ENCODE measurements at regions not wholly inside any gene's neighbourhood (a gene's known extent, or its start where the extent isn't known, plus 50 kb on each side); places are given as distances from the start of the nearest gene placed in this dataset.
"Not testable (repeated sequence)": the region's sequence is repeated elsewhere in the genome, so short reads cannot be mapped to it uniquely, and the experiment has no call there.

DNA sequence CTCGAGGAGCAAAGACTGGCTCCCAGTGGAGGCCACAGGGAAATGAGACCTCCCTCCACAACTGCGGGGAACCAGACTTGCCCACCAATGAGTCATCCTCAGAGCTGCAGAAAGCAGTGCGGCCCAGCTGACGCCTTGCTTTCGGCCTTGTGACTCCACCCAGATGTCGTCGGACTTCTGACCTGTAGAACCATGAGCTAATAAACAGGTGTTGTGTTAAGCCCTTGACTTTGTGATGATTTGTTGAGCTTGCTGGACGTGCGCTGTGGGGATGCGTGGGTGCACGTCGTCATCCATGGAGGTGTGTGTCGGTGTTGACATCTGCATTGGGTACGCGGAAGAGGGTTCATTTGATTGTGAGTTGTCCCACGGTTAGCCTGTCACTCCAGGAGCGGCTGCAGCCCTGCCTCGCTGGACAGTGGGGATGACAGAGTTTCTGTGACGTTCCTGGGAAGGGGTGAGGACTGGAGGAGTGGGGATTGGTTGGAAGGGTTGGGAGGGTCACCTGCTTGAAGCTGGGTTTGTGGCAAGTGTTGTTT is 154.1 kb downstream of the SH3BP4 start:
- no peak for DNase-seq (ENCODE audit: low spot score)
- in situ Hi-C loops (cut with HindIII; ENCODE audit: low sequenced_read_pairs), result no loop called here

DNA sequence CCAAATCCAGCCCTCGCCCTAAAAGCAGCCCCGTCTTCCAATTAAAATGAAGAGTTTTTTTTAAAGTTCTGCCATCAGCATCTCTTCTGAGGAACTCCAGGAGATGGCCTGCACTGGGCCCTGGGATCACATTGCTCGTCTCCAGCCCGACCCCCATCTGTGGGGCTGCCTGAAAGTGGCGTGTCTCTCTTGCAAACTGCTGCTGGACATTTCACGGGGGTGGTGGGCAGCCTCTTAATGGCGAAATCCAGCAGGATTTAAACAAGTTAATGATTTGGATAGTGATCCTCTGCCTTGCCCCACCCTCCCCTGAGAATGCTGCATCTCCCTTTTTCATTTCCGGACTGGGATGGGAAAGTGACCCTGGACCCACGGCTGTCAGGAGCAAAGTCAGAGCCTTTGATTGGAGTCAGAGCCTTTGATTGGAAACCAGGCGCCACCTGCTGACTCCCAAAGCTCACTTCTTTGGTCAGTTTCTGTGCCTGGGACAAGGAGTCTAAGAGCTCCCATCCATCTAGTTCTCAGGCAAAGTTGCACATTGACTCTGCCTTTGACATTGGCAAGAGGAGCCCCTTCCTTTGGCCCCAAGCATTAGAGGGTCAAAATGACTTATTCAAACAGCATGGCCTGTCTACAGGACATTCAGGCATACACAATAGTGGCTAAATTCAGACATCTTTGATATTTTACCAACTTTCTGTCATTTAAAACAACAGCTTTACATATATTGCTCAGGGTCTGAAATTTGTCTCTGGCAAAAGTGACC is 155.2 kb downstream of the SH3BP4 start:
- in situ Hi-C loops (cut with HindIII; ENCODE audit: low sequenced_read_pairs), result no loop called here
- DNase-seq (ENCODE audit: low spot score), result peak; percentile 46

DNA sequence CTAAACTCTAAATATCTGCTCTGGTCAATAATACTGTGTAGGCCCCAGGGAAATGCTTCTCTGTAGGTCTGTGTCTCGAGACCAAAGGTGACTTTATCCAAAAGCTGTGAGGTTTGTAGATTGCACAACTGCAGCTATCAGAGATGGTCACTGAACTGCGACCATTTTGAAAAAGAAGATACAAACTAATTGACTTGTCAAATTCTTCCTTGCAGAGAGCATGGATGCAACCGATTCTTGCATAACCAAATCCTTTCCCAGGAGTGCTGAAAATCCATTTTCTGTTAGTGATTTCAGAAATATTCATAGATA is 155.8 kb downstream of the SH3BP4 start:
- in situ Hi-C loops (cut with HindIII; ENCODE audit: low sequenced_read_pairs), result no loop called here

DNA sequence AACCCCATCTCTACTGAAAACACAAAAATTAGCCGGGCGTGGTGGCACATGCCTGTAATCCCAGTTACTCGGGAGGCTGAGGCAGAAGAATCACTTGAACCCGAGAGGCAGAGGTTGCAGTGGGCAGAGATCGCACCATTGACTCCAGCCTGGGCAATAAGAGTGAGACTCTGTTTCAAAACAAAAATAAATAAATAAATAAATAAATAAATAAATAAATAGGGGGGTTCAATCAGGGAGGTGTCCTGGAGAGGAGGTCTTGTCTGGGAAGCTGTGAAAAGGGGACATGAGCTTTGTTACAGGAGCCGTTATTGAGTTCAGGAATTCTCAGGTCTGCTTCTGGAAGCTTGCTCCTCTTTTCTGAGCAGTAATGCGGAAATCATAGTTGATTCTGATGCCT is 157.7 kb downstream of the SH3BP4 start:
- in situ Hi-C loops (cut with HindIII; ENCODE audit: low sequenced_read_pairs); DNase-seq (ENCODE audit: low spot score): not testable (repeated sequence)

More for the DNA sequence above, 155.8 kb downstream of the SH3BP4 start:
- no peak for DNase-seq (ENCODE audit: low spot score)

DNA sequence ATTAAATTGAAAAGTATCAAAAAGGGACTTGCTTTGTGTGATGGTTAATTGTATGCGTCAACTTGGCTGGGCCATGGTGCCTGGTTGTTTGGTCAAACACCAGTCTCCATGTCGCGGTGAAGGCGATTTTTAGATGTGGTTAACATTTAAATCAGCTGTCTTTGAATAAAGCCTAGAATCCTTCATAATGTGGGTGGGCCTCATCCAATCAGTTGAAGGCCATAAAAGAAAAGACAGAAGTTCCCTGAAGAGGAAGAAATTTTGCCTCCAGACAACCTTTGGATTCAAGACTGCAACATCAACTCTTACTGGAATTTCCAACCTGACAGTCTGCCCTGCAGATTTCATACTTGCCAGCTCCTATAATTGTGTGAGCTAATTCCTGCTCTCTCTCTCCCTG is 160.5 kb downstream of the SH3BP4 start:
- in situ Hi-C loops (cut with HindIII; ENCODE audit: low sequenced_read_pairs), result loop anchor here (10.0 kb wide), 1 partner anchor 568 kb away; no protein-coding TSS in a partner anchor

DNA sequence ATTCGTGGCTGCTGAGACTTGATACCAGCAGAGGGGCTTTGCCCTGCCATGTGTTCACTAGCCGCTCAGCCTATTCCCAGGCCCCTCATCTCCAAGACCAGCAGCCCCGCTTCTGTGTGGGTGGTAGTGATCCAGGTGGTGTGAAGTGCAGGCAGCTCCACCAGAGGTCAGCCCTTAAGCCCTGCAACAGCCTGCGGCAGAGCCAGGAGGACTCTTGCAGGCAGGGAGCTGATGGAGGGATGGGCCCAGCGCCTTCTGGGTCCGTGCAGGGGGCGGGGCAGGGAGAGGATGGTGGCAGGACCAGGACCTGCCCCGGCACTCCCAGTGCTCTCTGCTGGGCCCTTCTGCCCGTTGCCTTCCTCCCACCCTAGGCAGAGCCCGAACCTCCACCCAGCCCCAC is 162.0 kb downstream of the SH3BP4 start:
- in situ Hi-C loops (cut with HindIII; ENCODE audit: low sequenced_read_pairs), result loop anchor here (10.0 kb wide), 1 partner anchor 569 kb away; no protein-coding TSS in a partner anchor
- no peak for DNase-seq (ENCODE audit: low spot score)

More for the DNA sequence above, 160.5 kb downstream of the SH3BP4 start:
- DNase-seq (ENCODE audit: low spot score), result no peak

DNA sequence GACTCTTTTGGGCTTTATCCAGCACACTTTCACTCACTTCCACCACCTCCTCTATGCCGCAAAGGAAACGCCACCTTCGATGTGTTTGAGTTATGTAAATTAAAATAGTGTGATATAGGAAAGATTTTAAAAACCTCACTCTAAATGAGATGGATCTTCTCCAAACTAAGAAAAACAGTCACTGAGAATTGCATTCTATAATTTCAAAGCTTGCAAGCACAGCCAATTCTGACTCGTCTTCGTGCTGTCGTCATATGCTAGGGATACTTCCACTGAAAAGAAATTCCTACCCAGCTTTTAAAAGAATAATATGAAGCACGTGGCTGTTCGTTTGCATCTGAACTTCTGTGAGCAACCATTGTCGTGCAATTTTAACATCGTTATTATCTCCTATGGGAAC is 162.5 kb downstream of the SH3BP4 start:
- DNase-seq (ENCODE audit: low spot score), result no peak
- in situ Hi-C loops (cut with HindIII; ENCODE audit: low sequenced_read_pairs), result loop anchor here (10.0 kb wide), 1 partner anchor 569 kb away; no protein-coding TSS in a partner anchor

DNA sequence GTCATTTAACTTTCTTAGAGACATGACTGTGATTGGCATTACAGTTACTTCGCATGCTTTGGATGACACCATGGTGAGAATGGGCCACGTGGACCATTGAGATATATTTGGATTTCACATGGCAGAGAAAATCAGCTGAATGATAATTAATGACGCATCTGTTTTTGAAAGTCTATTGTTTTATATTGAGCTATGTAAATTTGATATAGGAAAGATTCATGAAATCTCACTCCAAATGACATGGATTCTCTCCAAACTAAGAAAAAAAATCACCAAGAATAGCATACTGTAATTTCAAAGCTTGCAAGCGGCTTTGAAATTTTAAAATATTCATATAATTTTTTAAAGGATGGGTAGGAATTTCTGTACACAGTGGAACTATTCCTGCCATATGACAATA is 163.7 kb downstream of the SH3BP4 start:
- in situ Hi-C loops (cut with HindIII; ENCODE audit: low sequenced_read_pairs), result loop anchor here (10.0 kb wide), 1 partner anchor 571 kb away; no protein-coding TSS in a partner anchor

DNA sequence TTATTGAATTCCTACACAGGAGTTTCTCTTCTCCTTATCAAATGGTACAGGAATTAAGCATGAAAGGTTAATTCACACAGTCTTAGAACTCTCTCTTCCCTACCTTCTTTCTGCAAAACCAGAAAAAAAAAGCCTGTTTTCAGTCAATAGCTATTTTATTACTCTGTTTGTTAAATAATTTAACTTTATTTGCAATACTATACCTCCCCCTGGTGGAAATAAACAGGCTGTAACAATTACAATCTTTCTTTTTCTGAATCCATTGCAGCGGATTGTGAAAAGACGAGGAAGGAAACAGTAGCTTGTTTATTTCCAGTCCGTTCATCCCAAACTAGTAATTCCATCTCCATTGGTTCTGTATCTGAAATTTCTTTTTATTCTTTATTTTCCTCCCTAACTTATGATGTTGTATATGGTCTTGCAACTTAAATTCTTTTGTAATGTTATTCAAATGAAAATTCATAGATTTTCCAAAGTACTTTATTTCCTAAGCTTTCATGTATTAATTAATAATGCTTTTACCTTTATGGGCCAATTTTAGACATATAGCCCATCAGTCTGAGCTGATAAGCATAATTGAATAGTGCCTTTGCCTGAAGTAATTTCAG is 165.2 kb downstream of the SH3BP4 start:
- in situ Hi-C loops (cut with HindIII; ENCODE audit: low sequenced_read_pairs), result loop anchor here (10.0 kb wide), 1 partner anchor 572 kb away; no protein-coding TSS in a partner anchor
- peak; percentile 54 for DNase-seq (ENCODE audit: low spot score)

More for the DNA sequence above, 163.7 kb downstream of the SH3BP4 start:
- DNase-seq (ENCODE audit: low spot score), result no peak

DNA sequence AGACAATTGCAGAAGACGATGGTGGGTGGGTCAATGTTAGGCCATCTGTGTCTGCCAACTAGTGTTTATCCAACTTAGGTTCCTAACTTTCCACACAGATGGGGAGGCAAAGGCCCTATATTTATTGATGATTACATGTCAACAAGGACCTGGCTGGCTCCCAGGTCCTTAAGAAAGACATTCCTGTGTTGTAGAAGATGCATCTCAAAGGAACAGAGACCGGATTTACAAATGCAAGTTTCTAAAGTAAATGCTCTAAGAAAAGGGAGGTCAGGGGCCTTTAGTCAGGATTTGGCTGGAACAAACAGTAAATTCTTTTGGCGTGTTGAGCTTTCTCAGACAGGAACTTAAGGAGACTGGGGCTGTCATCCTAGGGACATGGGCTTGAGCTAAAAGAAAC is 175.0 kb downstream of the SH3BP4 start:
- DNase-seq (ENCODE audit: low spot score), result no peak
- in situ Hi-C loops (cut with HindIII; ENCODE audit: low sequenced_read_pairs), result no loop called here

DNA sequence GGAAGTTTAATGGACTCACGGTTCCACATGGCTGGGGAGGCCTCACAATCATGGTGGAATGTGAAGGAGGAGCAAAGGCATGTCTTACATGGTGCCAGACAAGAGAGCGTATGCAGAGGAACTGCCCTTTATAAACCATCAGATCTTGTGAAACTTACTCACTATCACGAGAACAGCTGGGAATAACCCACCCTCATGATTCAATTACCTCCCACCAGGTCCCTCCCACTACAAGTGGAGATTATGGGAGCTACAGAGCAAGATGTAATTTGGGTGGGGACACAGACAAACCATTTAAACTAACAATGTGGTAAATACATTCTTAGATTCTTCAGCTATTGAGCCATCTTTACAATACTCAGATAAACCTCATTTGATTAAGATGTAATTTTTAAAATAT is 176.1 kb downstream of the SH3BP4 start:
- DNase-seq (ENCODE audit: low spot score), result no peak
- in situ Hi-C loops (cut with HindIII; ENCODE audit: low sequenced_read_pairs), result no loop called here

DNA sequence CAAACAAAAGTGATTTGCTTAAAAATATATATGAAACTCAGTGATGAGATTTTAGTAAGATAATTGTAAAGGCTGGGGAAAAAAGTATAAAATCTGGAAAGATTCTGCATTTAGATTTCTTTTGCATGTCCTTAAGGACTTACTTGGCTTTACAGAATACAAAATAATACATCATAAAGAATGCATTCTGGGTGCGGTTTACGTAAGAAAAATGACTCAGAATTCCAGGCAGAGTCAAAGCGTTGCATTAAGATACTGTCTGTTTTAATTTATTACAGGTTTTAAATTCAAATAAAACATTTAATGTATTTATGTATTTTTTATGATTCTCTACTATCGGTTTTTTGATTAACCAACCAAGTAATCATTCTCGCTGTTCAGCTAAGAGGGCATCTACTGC is 178.0 kb downstream of the SH3BP4 start:
- in situ Hi-C loops (cut with HindIII; ENCODE audit: low sequenced_read_pairs), result no loop called here
- no peak for DNase-seq (ENCODE audit: low spot score)

DNA sequence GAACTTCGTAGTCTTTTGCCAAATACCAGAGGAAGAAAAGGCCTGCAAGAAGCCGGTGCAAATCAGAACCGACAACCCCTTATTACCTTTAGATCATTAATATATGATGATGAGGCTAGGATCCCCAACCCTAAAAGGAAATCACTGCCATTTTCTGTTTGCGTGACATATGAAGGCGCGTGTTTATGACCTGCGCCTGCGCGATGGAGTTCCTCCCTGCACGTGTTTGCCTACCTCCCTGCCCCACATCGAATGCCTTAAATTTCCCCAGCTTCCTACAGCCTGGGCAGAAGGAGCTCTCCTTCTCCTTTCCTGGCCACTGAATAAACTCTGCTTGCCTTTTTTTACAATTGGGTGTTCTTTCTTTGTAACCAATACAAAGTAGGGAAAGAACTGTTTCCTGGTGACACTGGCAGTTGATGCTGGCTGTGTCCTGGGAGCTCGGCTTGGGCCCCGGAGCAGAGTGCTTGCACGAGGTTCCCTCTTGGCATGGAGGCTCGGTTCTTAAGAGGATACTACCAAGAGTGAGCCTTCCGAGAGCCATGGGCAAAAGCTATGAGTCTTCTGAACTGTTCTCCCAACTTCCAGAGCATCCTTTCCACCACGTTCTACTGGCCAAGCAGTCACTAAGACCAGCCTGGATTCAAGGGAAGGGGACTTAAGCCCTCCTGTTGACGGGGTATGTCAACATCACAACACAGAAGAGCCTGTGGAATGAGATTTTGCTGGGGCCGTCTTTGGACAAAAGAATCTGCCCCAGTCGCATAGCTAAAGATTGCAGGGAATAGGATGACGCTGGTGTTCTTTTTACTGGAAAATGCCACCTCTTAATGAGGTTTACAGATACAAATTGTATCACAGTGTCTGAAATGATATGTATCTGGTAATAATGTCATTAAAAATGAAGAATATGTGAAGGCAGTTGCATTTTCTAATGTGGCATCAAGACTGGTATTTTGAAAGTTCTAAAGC is 179.8 kb downstream of the SH3BP4 start:
- in situ Hi-C loops (cut with HindIII; ENCODE audit: low sequenced_read_pairs), result no loop called here
- DNase-seq (ENCODE audit: low spot score), result no peak

DNA sequence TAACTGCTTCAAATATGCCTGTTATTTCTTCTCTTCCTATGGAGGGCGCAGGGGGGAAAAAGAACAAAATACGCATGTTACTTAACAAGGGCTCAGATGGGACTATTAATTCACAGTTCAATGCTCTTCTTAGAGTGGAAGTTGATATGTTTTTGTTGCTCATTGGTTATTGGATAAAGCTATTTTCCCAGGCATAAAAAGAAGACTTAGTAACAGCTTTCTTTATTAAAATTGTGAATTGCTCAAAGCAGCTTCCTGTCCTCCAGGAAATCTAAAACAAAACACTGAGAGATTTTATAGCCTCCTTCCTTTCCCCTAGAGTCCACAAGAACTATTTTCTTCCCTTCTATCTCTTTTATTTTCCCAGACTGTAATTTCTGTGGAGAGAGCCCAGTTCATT is 180.8 kb downstream of the SH3BP4 start:
- in situ Hi-C loops (cut with HindIII; ENCODE audit: low sequenced_read_pairs), result no loop called here
- no peak for DNase-seq (ENCODE audit: low spot score)

DNA sequence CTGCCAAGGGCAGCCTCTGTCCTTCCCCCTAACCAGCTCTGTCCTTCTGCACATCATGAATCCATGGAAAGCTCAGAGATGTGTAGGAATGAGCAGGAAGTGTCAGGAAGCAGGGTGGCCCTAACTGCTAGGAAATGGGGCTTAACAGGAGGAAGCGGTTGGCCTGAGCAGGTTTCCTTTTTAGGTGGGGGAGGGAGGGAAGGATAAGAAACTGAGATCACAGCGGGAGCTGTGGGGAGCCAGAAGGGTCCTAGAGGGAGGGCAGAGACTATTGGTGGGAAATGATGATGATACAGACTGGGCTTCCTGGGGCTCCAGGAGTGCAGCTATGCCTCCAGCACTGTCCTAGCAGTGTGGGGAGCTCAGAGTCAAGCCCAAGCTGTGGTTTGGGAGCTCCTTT is 182.0 kb downstream of the SH3BP4 start:
- DNase-seq (ENCODE audit: low spot score), result no peak
- in situ Hi-C loops (cut with HindIII; ENCODE audit: low sequenced_read_pairs), result no loop called here

DNA sequence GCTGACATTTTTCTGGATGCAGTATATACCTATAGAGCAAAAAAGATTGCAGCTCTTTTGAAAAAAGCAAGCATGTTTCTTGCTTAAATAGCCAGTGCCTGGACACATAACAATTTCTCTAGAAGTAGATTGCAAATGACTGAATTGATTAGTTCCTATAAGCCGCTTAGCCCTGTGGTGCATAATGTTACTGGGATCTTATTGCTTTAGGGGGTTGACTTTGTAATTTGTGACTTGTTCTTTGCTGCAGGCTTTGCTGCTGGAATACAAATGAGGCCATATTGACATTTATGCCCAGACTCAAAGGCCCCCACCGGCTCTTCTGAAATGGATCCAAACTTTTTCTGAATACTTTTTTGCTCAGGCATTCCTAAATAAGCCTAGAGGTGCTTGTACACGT is 182.6 kb downstream of the SH3BP4 start:
- in situ Hi-C loops (cut with HindIII; ENCODE audit: low sequenced_read_pairs), result no loop called here
- no peak for DNase-seq (ENCODE audit: low spot score)

DNA sequence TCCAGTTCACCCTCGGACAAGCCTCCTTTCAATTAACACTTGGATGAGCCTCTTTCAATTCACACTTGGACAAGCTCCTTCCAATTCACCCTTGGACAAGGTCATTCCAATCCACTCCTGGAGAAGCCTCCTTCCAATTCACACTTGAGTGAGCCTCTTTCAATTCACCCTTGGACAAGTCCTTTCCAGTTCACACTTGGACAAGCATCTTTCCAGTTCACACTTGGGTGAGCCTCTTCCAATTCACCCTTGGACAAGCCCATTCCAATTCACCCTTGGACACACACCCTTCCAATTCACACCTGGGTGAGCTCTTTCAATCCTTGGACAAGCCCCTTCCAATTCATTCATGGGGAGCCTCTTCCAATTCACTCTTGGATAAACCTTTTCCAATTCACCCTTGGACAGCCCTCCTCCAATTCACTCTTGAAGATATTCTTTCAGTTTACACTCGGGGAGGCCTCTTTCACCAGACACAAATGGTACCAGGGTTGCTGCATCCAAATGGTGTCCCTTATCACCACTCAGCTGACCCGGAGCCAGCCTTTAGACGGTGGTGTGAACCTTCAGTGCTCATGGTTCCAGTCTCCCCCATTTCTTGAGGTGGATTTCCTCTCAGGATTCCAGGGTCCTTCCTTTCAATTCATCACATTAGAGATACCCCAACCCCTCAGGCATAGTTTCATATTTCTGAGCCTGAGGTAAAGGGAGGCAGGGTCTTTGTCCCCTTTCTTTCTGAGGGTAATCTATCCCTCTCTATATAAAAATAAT is 183.6 kb downstream of the SH3BP4 start:
- in situ Hi-C loops (cut with HindIII; ENCODE audit: low sequenced_read_pairs), result no loop called here
- no peak for DNase-seq (ENCODE audit: low spot score)

DNA sequence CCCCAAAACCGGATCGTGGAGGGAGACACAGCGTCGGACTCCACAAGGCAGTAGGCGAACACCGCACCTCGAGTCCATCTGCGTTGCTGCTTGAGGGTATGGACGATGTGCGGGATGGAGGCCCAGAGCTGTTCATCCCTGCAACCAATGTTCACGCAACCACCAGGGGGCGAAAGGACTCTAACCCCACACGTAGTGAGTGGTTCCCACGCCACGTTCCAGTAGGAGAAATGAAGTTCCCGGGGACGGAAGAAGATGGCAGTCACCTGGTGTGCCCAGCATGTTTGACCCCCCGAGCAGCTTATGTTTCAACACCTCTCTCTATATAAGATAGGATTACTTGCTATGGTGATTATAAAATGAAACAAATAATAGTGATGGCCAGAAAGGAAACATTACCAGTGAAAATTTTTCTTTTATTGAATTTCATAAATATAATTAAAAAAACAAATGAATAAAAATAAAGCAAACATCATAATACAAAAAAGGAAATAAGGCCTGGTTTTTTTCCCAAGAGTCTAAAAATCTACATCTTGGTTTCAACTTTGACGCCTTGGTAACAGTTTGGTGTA is 184.3 kb downstream of the SH3BP4 start:
- DNase-seq (ENCODE audit: low spot score), result peak; percentile 52
- in situ Hi-C loops (cut with HindIII; ENCODE audit: low sequenced_read_pairs), result no loop called here
